Progenitor cell of endocrine pancreas (in vitro differentiated cells): ENCODE measurements at regions not wholly inside any gene's neighbourhood (a gene's known extent, or its start where the extent isn't known, plus 50 kb on each side); places are given as distances from the start of the nearest gene placed in this dataset.

Source experiments
- DNase-seq: peaks from one replicate; pipeline ENCODE4 v3.0.0; 2021; ENCODE audit warnings: low spot score; ENCODE audit not compliant: unreplicated experiment
- H3K27ac Mint-ChIP-seq: 2 replicates; pipeline ENCODE4 v1.8.0; 2021; ENCODE audit warnings: mild to moderate bottlenecking, moderate library complexity, mixed read lengths
- H3K27me3 Mint-ChIP-seq: 2 replicates; pipeline ENCODE4 v1.8.0; 2021; ENCODE audit warnings: mixed read lengths
- H3K36me3 Mint-ChIP-seq: 2 replicates; pipeline ENCODE4 v1.8.0; 2022; ENCODE audit warnings: mixed read lengths; ENCODE audit not compliant: insufficient read depth
- H3K4me1 Mint-ChIP-seq: 2 replicates; pipeline ENCODE4 v1.8.0; 2021; ENCODE audit warnings: low read depth, mixed read lengths
- H3K4me3 Mint-ChIP-seq: 2 replicates; pipeline ENCODE4 v1.8.0; 2021; ENCODE audit warnings: low read depth, mild to moderate bottlenecking, moderate library complexity, mixed read lengths
- H3K9me3 Mint-ChIP-seq: 2 replicates; pipeline ENCODE4 v1.8.0; 2021; ENCODE audit warnings: low read depth, mixed read lengths
- TF ChIP-seq, protein P1 (sequence below): fragments of 200-600 bp; sonication (generic); IDR thresholded peaks from one replicate; pipeline ENCODE4 v1.5.0; 2021; ENCODE audit warnings: antibody characterized with exemption, mild to moderate bottlenecking; ENCODE audit not compliant: unreplicated experiment

DNA sequence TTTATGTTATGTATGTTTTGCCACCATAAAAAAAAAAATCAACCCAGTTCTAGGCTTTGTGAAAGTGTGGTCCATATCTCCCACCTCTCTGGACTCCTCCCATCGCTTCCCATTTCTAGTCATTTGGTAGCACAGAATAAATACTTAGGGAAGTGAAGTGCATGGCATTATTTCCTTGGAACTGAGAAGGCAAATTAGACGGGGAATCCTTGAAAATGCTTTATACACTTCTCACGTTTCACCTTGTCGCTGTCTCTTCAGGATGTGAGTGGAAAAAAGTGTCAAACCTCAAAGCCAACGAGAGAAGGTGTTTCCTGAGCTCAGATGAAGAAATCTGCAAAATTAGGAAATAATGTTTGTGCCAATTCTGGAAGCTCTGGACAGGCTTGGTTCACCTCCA is 209.9 kb downstream of the ATG4C start:
- Mint-ChIP-seq H3K27me3 (peaks cover 37% of the 10 kb centered on the region), H3K36me3 (no peaks in the 10 kb centered on the region)

DNA sequence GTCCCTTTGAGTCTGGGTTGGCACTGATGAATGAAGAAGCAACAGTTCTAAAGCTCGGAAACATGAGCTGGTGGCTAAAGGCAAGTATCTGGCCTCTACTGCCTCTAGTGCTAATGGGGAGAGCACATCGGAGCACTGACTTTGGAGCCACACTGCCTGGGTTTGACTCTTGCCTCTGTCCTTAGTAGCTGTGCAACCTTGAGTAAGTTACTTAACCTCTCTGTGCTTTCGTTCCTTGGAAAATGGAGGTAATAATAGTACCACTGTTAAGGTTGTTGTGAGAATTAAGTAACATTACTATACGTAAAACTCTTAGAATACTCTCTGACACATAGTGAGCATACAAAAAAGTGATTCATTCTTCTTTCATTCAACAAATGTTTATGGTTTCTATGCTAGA is 211.2 kb downstream of the ATG4C start:
- Mint-ChIP-seq H3K4me3 (no peak overlapping the region), H3K9me3 (no peaks in the 10 kb centered on the region), H3K27ac (no peak overlapping the region), H3K4me1 (peaks cover 7% of the 10 kb centered on the region), H3K36me3 (no peaks in the 10 kb centered on the region), H3K27me3 (peaks cover 37% of the 10 kb centered on the region)
- DNase-seq: no peak
- TF ChIP-seq, protein P1, sequence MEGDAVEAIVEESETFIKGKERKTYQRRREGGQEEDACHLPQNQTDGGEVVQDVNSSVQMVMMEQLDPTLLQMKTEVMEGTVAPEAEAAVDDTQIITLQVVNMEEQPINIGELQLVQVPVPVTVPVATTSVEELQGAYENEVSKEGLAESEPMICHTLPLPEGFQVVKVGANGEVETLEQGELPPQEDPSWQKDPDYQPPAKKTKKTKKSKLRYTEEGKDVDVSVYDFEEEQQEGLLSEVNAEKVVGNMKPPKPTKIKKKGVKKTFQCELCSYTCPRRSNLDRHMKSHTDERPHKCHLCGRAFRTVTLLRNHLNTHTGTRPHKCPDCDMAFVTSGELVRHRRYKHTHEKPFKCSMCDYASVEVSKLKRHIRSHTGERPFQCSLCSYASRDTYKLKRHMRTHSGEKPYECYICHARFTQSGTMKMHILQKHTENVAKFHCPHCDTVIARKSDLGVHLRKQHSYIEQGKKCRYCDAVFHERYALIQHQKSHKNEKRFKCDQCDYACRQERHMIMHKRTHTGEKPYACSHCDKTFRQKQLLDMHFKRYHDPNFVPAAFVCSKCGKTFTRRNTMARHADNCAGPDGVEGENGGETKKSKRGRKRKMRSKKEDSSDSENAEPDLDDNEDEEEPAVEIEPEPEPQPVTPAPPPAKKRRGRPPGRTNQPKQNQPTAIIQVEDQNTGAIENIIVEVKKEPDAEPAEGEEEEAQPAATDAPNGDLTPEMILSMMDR: no peak

More for the DNA sequence above, 209.9 kb downstream of the ATG4C start:
- TF ChIP-seq, protein P1: no peak
- Mint-ChIP-seq H3K4me3 (no peak overlapping the region), H3K4me1 (peaks cover 7% of the 10 kb centered on the region), H3K9me3 (no peaks in the 10 kb centered on the region), H3K27ac (no peak overlapping the region)
- DNase-seq: no peak

DNA sequence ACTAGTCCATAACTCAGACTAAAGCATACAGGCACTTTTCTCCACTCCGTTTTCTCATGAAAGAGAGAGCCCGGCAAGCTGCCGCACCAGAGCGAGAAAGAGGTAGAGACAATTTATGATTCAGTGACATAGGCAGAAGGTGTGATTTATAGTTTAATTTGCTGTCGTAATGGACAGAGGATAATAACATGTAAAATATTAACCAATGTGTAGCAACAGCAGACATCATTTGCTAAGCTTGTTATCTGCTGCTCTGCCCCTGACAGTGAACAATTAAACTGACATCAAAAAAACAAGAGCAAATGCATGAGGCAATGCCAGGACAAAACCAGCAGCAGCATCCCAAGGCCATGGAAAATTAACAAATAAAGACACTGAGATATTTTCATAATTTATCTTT is 214.0 kb downstream of the ATG4C start:
- Mint-ChIP-seq H3K27ac (no peak overlapping the region), H3K27me3 (peaks cover 31% of the 10 kb centered on the region), H3K36me3 (no peaks in the 10 kb centered on the region), H3K4me1 (peaks cover 12% of the 10 kb centered on the region), H3K9me3 (no peaks in the 10 kb centered on the region), H3K4me3 (no peak overlapping the region)
- DNase-seq: no peak
- TF ChIP-seq, protein P1: no peak

DNA sequence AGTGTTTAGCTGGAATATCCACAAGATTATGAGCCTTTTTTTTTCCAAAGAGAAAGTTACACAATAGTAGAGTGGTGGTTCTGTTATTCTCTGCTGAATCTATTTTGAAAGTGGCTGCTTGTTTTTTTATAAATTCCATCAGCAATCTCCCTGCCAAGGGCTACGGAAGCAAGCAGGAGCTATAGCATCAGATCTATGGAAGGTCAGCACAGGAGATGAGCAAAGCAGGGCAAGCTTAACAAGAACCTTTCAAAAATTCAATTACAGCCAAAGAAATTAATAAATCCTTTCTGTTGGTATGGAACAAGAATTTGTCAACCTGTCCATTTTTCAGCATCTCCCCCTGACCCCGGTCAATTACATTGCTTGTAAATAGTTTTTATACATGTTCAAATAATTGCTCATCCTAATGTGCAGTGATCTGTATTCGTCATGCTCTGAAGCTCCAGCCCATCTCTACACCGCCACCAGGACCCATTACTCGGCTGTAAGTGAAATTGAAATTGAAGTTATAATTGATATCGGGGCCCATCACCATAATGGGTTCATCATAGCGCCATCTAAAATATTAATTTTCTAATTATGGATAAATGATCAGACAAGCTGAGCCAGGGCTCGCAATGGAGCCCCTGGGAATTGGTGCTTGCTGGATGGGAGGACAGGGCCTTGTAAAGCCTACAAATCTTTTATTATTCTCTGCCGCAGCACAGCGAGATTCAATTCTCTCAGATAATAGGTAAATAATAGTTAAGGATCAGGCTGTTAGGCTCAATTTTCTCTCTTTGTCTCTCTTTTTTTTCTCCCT is 215.1 kb downstream of the ATG4C start:
- H3K27me3 Mint-ChIP-seq: peaks cover 28% of the 10 kb centered on the region
- H3K4me3 Mint-ChIP-seq: no peak overlapping the region
- TF ChIP-seq, protein P1: no peak
- no peaks in the 10 kb centered on the region for H3K36me3 Mint-ChIP-seq
- no peak overlapping the region for H3K27ac Mint-ChIP-seq
- H3K4me1 Mint-ChIP-seq: peaks cover 12% of the 10 kb centered on the region
- DNase-seq: no peak
- H3K9me3 Mint-ChIP-seq: no peaks in the 10 kb centered on the region

DNA sequence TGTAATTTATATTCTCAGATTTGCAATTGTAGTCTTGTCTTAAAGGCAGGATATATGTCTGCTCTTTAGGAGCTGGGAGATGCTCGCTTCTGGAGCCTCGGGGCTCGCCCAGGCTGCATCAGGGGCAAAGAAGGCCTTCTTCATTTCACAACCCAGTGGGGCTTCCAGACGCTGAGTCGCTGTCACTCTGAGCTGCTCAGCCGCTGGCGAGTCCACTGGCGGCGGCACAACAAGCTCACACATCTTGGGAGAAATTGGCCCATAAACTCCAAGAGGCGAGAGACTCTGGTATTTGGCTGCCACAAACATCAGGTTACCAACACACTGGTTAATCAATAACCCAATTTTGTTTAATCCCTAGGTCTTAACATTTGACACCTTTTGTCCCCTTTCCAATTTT is 216.6 kb downstream of the ATG4C start:
- Mint-ChIP-seq H3K9me3 (no peaks in the 10 kb centered on the region), H3K4me1 (peaks cover 12% of the 10 kb centered on the region), H3K27ac (no peak overlapping the region), H3K36me3 (no peaks in the 10 kb centered on the region), H3K27me3 (peaks cover 32% of the 10 kb centered on the region), H3K4me3 (no peak overlapping the region)
- no peak for DNase-seq
- TF ChIP-seq, protein P1: no peak
